GM19025 (cell line): ENCODE measurements at regions not wholly inside any gene's neighbourhood (a gene's known extent, or its start where the extent isn't known, plus 50 kb on each side); places are given as distances from the start of the nearest gene placed in this dataset.

Experiments used
- ATAC-seq: cut with Tn5 transposase; IDR thresholded peaks from one replicate; pipeline ENCODE4 v1.9.1; 2021; ENCODE audit warnings: mild to moderate bottlenecking, low read depth, moderate library complexity; ENCODE audit not compliant: unreplicated experiment

DNA sequence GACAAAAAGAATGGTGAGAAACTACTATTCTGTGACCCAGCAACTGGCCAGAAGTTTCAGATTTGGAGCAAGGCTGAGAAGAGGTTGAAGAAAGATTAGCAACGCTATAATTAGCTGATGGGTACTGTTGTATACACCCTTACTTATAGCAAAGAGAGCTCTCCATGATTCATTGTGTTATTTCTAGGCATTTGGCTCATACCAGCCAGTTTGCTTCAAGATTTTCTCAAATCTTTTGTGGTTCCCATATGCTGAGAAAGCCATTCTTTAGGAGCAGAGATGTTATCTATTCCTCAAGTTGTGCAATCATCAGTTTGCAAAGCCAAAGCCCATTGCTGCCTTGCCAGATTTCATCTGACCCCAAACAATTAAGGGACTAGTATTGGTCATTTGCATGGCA, 179.4 kb downstream of the ETS1 start:
- ATAC-seq, result no peak

DNA sequence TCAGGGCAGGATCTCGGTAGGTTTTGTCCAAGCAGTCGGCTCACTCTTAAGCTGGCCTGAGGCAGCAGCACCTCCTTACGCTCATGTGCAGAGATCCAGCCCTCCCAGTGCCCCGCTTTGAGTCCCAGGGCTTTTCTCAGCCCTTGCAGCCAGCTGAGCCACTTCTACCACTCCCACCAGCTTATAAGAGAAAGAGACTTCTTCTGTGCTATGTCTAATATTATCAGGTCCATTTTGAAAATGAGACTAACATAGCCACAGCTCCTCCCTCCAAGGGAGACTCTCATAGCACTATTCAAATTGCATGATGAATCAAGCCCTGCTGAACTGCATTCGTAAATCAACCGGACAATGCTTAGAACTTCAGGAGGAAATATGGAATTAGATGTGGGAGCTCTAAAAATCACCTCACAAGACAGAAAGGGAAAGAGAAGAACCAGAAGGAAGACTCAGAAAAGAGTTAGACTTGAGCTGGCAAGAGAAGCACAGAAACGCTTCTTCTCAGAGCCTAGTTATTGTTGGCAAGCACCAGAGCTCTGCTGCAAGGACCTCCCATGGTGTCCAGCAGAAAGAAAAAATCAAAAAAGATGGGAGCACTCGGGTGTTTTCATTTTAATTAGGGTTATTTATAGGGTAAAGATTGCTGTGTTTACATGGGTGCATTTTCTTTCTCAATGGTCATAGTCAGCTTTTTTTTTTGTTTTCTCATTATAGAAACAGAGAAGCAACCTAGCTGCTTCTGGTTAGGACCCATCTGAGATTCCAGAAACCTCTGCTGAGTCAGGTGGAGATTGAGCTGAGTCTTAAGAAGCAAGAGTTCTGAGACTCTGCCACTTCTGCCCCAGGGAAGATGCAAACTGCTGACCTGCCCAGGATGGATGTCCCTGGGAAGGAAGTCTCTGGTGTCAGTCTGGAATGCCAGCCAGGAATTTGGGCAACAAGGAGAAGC, 181.4 kb downstream of the ETS1 start:
- ATAC-seq, result peak; percentile 62

DNA sequence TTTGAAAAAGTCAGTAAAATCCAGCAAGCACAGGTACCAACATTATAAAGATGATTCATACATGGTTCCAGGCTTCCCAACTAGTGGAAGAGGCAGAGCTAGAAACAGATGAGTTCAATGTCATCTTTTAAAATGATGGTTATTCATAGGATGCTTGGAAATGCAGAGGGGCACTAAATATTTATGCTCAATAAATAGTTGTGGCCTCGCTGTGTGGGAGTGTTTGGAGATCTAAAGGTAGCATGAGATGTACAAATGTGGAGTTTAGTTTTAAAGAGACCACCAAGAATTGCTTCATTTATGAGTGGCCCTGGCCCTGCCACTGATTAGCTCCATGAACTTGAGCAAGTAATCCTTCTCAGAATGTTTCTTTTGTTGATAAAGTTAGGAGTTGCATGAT, 182.2 kb downstream of the ETS1 start:
- no peak for ATAC-seq

- ATAC-seq, result no peak
These were observed 182.9 kb downstream of the ETS1 start for GRCh38 chr11:128404437-128404836.

DNA sequence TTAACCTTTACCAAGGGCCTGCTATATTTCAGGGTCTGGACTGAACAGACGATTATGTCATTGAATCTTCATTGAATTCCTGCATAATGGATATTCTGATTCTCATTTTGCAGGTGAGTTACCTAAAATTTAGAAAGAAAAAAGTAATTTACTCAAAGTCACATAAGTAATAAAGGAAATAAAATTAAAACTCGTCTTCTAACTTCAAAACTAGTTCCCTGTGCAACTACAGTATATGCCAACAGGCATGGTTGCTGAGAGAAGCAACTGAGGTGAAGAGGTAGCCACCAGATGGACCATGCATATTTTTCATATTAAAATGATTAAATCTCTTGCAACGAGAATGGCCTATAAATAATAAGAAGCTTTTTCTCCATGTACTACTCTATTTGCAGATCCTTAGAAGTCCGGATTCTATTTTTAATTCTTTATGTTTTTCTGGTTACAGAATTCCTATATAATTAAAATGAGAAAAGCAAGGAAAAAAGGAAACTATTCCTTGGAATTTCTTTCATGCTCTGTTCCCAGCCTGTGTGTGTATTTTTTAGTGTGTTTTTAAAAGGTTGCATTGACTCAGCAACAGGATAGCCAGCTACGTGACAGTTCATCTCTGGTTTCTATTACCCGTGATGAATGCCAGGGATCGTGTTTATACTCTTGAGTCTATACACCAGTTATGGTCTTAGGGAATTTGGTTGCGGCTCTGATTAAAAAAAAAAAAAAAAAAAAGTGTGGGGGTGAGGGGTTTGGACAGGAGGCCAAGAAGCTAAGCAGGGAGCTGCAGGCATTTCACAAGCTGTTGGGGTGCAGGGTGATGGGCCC, 186.8 kb downstream of the ETS1 start:
- no peak for ATAC-seq

DNA sequence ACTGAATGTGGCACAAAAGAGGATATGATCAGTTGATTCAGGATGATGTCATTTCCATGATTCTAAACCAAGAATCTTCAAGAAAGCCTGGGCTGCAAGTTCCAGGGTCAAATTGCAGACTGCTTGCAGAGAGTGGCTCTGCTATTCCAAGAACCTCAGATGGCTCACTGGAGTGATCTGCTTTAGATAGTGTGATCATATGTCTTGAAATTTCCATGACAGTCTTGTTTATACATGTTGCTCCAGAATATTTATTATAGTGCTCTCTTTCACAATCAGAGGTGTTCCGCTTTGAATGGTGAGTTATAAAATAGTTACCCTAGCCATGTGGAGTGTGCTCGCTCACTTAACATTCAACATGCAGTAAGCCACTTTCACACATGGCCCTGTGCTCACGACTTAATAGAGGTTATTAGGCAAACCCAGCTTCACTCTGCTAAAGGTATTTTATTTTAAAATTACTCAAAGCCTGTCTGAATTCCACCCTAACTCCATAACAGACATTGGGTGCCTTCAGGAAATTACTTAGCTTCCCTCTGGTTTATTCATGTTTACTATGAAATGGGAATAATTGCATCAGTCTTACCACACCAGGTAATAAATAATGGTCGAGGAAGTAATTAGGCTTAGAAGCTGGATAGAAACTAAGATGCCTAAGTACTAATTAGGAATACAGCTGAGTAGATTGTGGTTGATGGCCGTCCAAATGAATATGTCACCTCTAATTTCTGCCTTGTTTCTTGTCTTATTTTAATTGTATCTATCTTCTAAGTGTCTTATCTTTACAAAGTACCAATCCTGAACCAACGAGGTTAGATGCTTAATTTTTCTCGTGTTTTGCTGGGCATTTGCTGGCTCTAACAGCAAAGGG, 187.9 kb downstream of the ETS1 start:
- no peak for ATAC-seq

- no peak for ATAC-seq
These were observed 188.7 kb downstream of the ETS1 start for GRCh38 chr11:128398517-128399250.

- no peak for ATAC-seq
These were observed 190.0 kb downstream of the ETS1 start for GRCh38 chr11:128397362-128397761.

- ATAC-seq, result no peak
These were observed 192.8 kb downstream of the ETS1 start for GRCh38 chr11:128394431-128395089.

DNA sequence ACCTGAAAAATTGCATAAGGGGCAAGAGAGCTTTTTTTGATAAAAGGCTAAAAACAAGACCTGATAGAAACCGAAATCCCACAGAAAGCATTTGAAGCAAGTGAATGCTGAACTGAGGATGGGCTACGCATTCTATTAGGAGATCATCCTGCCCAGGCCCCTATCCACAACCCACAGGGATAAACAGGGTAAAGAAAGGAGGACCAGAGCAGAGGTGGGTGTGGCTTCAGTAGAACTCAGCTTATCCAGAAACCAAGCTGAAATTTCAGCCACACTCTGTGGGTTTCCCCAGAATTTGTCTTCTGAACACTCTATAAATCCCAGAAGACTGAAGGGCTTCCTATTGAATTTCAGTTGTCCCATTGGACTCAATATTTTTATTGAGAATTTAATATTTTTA, 195.1 kb downstream of the ETS1 start:
- no peak for ATAC-seq

DNA sequence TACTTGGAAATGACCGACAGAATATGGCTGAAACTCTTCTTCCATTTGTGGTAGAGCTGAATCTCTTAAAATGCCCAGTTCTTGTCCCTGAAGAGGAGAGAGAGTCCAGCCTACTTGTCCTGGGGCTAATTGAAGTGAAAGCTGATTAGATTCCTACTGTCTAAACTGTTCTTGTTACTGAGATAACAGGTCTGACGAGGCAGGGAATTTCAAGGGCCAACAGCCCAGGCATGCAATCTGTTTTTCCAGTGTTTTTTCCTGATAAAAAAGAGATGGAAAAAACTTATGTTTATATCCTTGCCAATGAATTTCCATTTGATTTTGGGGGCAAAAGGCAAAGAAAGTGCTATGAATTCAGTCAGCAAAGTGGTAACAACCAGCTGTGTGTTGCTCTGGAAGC, 195.5 kb downstream of the ETS1 start:
- no peak for ATAC-seq

DNA sequence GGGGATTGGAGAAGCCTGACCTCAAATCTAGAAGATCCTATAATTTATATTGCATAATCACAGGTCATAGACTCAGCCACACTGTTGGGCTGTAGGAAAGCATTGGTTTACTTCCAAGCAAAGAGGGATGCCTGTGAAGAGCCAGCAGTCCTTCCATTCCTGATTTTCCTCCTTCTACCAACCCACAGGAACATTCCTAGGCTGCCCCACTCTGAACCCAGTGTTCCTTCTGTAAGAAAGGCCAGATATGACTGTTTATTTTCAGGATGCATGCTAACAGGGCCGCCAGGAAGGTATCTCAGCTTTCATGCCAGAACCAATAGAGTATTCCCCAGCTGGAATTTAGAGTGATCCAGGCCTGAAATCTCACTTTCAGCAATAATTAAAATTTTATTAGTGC, 197.1 kb downstream of the ETS1 start:
- ATAC-seq, result no peak

GRCh38 chr11:128389461-128389976, 197.8 kb downstream of the ETS1 start:
- no peak for ATAC-seq

DNA sequence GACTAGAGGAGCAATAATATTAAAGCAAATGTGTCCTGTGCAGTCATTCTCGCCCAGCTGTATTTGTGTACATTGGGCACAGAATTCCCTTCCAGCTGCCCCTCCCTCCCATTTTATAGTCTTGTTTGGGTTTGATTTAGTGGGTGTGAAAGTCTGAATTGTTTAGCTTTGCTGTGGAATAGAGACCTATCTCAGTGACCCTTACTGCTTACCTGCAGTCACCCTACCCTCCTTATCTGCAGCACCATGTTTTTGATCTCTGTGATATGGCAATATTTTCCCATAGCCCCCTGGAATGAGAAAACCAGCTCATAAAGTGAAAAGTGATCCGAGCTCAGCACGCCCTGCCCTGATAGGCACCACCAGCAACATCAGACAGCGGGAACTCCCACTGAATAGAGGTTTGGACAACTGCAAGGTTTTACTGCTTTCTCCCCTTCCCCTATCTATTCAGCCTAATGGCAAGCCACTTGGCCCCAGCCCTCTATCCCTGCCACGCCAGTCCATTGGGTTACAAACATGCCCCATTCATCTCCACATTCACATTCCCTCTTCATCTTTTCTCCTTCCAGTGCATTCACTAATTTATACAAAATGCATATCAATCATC, 199.0 kb downstream of the ETS1 start:
- no peak for ATAC-seq

DNA sequence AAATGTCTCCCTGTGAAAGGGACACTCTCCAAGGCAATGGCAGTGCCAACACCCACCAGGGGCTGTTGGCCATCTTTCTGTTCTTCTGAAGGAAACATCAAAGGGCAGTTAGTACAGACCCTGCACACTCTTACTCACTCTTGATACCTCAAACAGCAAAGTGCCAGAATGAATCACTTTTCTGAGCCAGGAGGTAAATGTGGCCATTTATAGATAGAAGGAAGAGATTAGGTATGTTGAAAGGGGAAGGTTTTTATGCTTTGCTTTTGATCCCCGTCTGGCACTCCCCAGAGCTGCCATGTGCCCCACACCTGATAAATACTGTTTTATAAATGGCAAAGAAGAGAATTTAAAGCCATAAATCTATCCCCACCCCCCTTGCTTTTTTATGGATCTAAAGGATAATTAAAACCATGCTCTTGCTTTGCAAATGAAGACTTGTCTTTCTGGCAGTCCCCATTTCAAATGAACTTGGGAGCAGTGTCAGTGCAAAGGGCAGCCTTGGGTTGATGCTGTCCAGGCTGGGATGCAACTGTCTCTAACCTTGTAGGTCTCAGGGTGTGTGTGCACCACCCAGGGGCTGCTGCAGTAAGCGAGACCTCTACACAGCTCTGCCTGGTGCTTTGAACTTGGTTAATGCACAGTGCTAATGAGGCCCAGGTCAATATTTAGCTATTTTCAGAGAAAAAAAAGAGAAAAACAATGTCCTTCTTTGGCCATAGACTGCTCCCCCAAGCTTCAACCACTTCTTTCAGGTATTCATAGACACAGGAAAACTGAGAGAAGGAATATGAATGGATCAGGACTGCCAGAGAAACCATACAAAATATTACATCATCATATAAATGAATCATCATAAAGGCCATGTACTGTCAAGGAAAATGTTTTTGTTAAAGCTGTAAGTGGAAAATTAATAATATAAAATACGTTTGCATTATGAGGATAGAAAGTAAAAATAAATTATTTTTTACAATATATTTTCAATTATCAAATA, 207.5 kb downstream of the ETS1 start:
- ATAC-seq, result no peak

DNA sequence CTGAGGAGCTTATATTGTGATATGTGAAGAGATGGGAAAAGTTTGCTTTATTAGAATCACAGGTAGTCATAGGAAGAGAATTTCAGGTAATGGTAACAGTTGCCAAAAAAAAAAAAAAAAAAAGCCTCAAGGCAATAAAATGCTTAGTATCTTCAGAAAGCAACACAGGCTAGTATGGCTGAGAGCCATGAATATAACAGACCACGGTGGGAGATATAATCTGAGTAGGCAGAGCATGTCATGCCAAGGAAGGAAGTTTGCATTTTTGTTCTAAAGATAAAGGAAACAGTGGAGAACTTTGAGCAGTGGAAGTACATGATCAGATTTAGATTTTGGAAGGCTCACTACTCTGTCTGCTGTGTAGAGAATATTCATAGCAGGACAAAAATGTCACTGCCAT, 211.4 kb downstream of the ETS1 start:
- no peak for ATAC-seq

DNA sequence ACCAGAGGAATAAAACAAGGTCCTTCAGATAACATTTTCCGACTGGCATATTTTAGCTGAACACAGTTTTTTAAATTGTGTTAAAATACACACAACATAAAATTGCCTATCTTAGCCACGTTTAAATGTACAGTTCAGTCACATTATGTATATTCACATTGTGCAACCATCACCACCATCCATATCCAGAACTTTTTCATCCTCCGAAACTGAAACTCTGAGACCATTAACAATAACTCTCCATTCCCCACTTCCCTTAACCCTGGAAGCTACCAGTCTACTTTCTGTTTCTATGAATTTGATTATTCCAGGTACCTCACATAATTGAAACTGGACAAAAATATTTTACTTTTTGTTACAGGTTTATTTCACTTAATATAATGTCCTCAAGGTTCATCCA, 213.3 kb downstream of the ETS1 start:
- ATAC-seq, result no peak

DNA sequence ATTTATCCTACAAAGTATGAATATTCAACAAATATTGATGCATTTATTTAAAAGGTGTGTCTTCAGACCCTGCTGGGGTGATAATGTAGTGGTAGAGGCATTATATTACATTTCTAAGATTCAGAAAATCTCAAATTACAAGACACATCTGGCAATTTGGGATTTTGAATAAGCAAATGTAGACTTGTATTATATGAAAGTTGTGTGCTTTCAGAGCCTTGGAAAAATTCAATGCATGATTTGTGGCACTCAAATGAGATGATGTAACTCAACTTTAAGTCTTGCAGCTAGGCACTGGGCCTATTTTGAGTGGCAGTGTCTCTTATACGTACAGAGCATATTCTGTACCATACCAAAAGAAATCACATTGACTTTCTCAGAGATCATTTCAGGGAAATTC, 214.4 kb downstream of the ETS1 start:
- ATAC-seq, result no peak
